SK-N-SH treated with all-trans-retinoic acid at 6 μM for 48 hours (cell line): ENCODE measurements at regions not wholly inside any gene's neighbourhood (a gene's known extent, or its start where the extent isn't known, plus 50 kb on each side); places are given as distances from the start of the nearest gene placed in this dataset.

Experiments
- BACH2 ChIP-seq: fragments of 250-450 bp; sonication (Bioruptor Pico); IDR thresholded peaks from 2 replicates; pipeline ENCODE4 v1.9.0; 2021; ENCODE audit warnings: mild to moderate bottlenecking, borderline replicate concordance
- CREB5 ChIP-seq: fragments of 250-450 bp; sonication (Bioruptor Pico); IDR thresholded peaks from 2 replicates; pipeline ENCODE4 v1.5.1; 2020; ENCODE audit warnings: low read depth, mild to moderate bottlenecking, moderate library complexity
- CSDC2 ChIP-seq: fragments of 250-450 bp; sonication (Bioruptor Pico); IDR thresholded peaks from 2 replicates; pipeline ENCODE4 v1.5.0; 2020; ENCODE audit warnings: mild to moderate bottlenecking, moderate library complexity
- ESRRG ChIP-seq: fragments of 250-450 bp; sonication (Bioruptor Pico); IDR thresholded peaks from 2 replicates; pipeline ENCODE4 v1.6.1; 2021; ENCODE audit warnings: mild to moderate bottlenecking
- PPARA ChIP-seq: fragments of 250-450 bp; sonication (Bioruptor Pico); IDR thresholded peaks from 2 replicates; pipeline ENCODE4 v1.5.0; 2020; ENCODE audit warnings: mild to moderate bottlenecking, borderline replicate concordance
- TOX ChIP-seq: fragments of 250-450 bp; sonication (Bioruptor Pico); IDR thresholded peaks from 2 replicates; pipeline ENCODE4 v1.8.0; 2021; ENCODE audit warnings: mild to moderate bottlenecking, moderate library complexity, borderline replicate concordance
- ZC3H10 ChIP-seq: fragments of 250-450 bp; sonication (Bioruptor Pico); IDR thresholded peaks from 2 replicates; pipeline ENCODE4 v1.5.1; 2021; ENCODE audit warnings: mild to moderate bottlenecking, moderate library complexity
- ZFP3 ChIP-seq: fragments of 250-450 bp; sonication (Bioruptor Pico); IDR thresholded peaks from 2 replicates; pipeline ENCODE4 v1.5.0; 2020; ENCODE audit warnings: mild to moderate bottlenecking, moderate library complexity
- ZFP30 ChIP-seq: fragments of 450-650 bp; formaldehyde crosslinking; IDR thresholded peaks from 2 replicates; pipeline ENCODE4 v1.5.0; 2022; ENCODE audit warnings: mild to moderate bottlenecking, moderate library complexity
- ZNF70 ChIP-seq: fragments of 450-650 bp; formaldehyde crosslinking; IDR thresholded peaks from 2 replicates; pipeline ENCODE4 v1.5.0; 2020; ENCODE audit warnings: mild to moderate bottlenecking, moderate library complexity
- TF ChIP-seq, protein P1 (sequence below): fragments of 250-450 bp; sonication (Bioruptor Pico); IDR thresholded peaks from 2 replicates; pipeline ENCODE4 v1.8.0; 2020; ENCODE audit warnings: mild to moderate bottlenecking, moderate library complexity, borderline replicate concordance
- TF ChIP-seq, protein P2 (sequence below): fragments of 250-450 bp; sonication (Bioruptor Pico); IDR thresholded peaks from 2 replicates; pipeline ENCODE4 v1.5.1; 2021; ENCODE audit warnings: mild to moderate bottlenecking, moderate library complexity
- TF ChIP-seq, protein P3 (sequence below): fragments of 250-450 bp; sonication (Bioruptor Pico); IDR thresholded peaks from 2 replicates; pipeline ENCODE4 v1.5.0; 2020; ENCODE audit warnings: mild to moderate bottlenecking, moderate library complexity

DNA sequence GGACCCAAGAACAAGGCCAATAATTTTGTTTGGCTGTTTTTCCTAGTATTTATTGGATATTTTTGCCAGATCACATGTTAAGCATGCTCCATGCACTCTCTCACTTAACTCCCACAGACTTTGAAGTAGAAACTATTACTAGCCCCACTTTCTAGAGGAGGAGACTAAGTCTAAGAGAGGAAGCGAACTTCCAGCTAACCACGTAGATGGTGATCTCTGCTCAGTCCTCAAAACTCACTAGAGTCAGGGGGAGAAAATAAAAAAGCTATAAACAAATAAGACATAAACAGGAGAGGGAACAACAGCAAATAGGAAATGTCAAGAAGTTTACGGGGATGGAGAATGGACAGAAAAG, 481.0 kb upstream of the PROK2 start:
- TF ChIP-seq CREB5 (no peak), ZFP3 (CRISPR knock-in tag) (no peak), BACH2 (CRISPR knock-in tag) (no peak), ZC3H10 (CRISPR knock-in tag) (no peak), ESRRG (CRISPR knock-in tag) (no peak), TOX (CRISPR knock-in tag) (no peak), ZFP30 (CRISPR knock-in tag) (no peak), ZNF70 (no peak), CSDC2 (CRISPR knock-in tag) (no peak), PPARA (CRISPR knock-in tag) (no peak)
- TF ChIP-seq, protein P1, sequence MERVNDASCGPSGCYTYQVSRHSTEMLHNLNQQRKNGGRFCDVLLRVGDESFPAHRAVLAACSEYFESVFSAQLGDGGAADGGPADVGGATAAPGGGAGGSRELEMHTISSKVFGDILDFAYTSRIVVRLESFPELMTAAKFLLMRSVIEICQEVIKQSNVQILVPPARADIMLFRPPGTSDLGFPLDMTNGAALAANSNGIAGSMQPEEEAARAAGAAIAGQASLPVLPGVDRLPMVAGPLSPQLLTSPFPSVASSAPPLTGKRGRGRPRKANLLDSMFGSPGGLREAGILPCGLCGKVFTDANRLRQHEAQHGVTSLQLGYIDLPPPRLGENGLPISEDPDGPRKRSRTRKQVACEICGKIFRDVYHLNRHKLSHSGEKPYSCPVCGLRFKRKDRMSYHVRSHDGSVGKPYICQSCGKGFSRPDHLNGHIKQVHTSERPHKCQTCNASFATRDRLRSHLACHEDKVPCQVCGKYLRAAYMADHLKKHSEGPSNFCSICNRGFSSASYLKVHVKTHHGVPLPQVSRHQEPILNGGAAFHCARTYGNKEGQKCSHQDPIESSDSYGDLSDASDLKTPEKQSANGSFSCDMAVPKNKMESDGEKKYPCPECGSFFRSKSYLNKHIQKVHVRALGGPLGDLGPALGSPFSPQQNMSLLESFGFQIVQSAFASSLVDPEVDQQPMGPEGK (CRISPR knock-in tag): no peak
- TF ChIP-seq, protein P2, sequence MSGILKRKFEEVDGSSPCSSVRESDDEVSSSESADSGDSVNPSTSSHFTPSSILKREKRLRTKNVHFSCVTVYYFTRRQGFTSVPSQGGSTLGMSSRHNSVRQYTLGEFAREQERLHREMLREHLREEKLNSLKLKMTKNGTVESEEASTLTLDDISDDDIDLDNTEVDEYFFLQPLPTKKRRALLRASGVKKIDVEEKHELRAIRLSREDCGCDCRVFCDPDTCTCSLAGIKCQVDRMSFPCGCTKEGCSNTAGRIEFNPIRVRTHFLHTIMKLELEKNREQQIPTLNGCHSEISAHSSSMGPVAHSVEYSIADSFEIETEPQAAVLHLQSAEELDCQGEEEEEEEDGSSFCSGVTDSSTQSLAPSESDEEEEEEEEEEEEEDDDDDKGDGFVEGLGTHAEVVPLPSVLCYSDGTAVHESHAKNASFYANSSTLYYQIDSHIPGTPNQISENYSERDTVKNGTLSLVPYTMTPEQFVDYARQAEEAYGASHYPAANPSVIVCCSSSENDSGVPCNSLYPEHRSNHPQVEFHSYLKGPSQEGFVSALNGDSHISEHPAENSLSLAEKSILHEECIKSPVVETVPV (CRISPR knock-in tag): no peak
- TF ChIP-seq, protein P3, sequence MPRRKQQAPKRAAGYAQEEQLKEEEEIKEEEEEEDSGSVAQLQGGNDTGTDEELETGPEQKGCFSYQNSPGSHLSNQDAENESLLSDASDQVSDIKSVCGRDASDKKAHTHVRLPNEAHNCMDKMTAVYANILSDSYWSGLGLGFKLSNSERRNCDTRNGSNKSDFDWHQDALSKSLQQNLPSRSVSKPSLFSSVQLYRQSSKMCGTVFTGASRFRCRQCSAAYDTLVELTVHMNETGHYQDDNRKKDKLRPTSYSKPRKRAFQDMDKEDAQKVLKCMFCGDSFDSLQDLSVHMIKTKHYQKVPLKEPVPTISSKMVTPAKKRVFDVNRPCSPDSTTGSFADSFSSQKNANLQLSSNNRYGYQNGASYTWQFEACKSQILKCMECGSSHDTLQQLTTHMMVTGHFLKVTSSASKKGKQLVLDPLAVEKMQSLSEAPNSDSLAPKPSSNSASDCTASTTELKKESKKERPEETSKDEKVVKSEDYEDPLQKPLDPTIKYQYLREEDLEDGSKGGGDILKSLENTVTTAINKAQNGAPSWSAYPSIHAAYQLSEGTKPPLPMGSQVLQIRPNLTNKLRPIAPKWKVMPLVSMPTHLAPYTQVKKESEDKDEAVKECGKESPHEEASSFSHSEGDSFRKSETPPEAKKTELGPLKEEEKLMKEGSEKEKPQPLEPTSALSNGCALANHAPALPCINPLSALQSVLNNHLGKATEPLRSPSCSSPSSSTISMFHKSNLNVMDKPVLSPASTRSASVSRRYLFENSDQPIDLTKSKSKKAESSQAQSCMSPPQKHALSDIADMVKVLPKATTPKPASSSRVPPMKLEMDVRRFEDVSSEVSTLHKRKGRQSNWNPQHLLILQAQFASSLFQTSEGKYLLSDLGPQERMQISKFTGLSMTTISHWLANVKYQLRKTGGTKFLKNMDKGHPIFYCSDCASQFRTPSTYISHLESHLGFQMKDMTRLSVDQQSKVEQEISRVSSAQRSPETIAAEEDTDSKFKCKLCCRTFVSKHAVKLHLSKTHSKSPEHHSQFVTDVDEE: no peak
